BLaER1 (cell line): ENCODE measurements at regions not wholly inside any gene's neighbourhood (a gene's known extent, or its start where the extent isn't known, plus 50 kb on each side); places are given as distances from the start of the nearest gene placed in this dataset.

Experiments
- H3K27ac ChIP-seq: shearing (Covaris generic); formaldehyde crosslinking; 2 replicates; pipeline ENCODE4 v1.8.1; 2022
- H3K27me3 ChIP-seq: shearing (Covaris generic); formaldehyde crosslinking; 2 replicates; pipeline ENCODE4 v1.8.1; 2022
- H3K36me3 ChIP-seq: shearing (Covaris generic); formaldehyde crosslinking; 2 replicates; pipeline ENCODE4 v1.8.1; 2022
- H3K4me1 ChIP-seq: shearing (Covaris generic); formaldehyde crosslinking; 2 replicates; pipeline ENCODE4 v1.8.1; 2022
- H3K4me2 ChIP-seq: shearing (Covaris generic); formaldehyde crosslinking; 2 replicates; pipeline ENCODE4 v1.8.1; 2022
- H3K4me3 ChIP-seq: shearing (Covaris generic); formaldehyde crosslinking; 2 replicates; pipeline ENCODE4 v1.8.1; 2022
- H3K9ac ChIP-seq: shearing (Covaris generic); formaldehyde crosslinking; 2 replicates; pipeline ENCODE4 v1.8.1; 2022
- H3K9me3 ChIP-seq: shearing (Covaris generic); formaldehyde crosslinking; 2 replicates; pipeline ENCODE4 v1.8.1; 2022
- H4K20me1 ChIP-seq: shearing (Covaris generic); formaldehyde crosslinking; 2 replicates; pipeline ENCODE4 v1.8.1; 2022
- Cebpa-rat ChIP-seq: shearing (Covaris generic); IDR thresholded peaks from 2 replicates; pipeline ENCODE4 v1.8.1; 2022

DNA sequence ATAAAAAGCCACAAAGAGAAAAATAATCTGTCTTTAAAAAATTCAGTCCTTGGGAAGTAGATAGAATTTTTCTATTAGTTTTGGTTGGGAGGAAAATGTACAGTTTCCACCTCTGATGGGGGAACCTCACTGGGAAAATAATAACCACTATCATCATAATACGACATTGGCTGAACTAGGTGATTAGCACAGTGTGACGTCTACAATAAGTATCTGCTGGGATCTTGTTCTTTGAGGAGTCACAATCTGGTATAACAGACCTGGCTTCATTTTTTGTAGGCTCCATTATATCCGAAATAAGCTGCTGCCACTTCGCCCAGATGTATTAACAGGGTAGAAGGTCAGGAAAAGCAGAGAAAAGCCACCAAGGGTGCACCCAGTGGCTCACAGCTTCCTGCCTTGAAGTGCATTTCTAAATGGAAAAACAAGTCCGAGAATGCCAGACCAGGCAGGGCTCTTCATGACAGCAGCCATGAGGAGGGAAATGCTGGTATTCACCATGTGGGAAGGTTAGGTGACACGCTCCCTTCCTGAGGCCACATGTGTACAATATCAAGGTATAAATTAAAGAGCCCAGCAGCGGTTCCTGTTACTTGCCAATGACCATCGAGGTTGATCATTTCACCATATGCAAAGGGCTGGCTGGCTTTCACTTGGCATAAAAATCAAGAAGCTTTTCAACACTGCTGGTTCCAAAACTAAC lies 152.8 kb downstream of the PRELID2 start:
- Histone ChIP-seq H3K36me3 (no peaks in the 10 kb centered on the region), H3K4me3 (no peak overlapping the region), H3K27me3 (no peaks in the 10 kb centered on the region), H3K9ac (no peak overlapping the region), H3K27ac (no peak overlapping the region), H4K20me1 (no peaks in the 10 kb centered on the region), H3K9me3 (no peaks in the 10 kb centered on the region), H3K4me1 (no peaks in the 10 kb centered on the region; the same call in 1 of the 2 replicates), H3K4me2 (no peak overlapping the region)
- TF ChIP-seq Cebpa-rat = no peak

GRCh38 chr5:145681686-145682085 lies 153.5 kb downstream of the PRELID2 start:
- Histone ChIP-seq H3K36me3 (no peaks in the 10 kb centered on the region), H3K4me2 (no peak overlapping the region), H3K9ac (no peak overlapping the region), H3K4me1 (no peaks in the 10 kb centered on the region; the same call in 1 of the 2 replicates), H3K27ac (no peak overlapping the region), H4K20me1 (no peaks in the 10 kb centered on the region), H3K27me3 (no peaks in the 10 kb centered on the region), H3K9me3 (no peaks in the 10 kb centered on the region), H3K4me3 (no peak overlapping the region)
- peak; percentile 89; the same call in 1 of the 2 replicates for TF ChIP-seq Cebpa-rat

DNA sequence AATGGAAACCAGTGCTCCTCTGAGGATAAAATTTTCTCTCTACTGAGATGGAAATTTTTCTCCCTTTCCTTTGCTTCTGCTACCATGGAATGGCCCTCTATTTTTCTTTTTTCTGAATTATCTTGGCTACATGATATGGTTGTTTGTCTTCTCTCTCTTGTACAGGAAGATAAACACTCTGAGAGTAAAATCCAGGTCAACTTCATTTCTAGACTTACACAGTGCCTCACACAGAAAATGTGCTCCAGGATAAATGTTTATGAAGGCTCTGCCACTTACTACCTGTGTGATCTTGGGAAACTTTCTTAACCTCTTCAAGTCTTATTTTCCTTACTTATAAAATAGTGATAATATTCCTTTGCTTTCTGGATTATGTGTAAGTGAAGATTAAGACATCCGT lies 153.9 kb downstream of the PRELID2 start:
- Histone ChIP-seq H3K27ac (no peak overlapping the region), H3K4me2 (no peak overlapping the region), H3K9me3 (no peaks in the 10 kb centered on the region), H3K9ac (no peak overlapping the region), H3K27me3 (no peaks in the 10 kb centered on the region), H4K20me1 (no peaks in the 10 kb centered on the region), H3K4me1 (no peaks in the 10 kb centered on the region; the same call in 1 of the 2 replicates), H3K36me3 (no peaks in the 10 kb centered on the region), H3K4me3 (no peak overlapping the region)
- TF ChIP-seq Cebpa-rat = no peak

GRCh38 chr5:145680767-145681166 lies 154.4 kb downstream of the PRELID2 start:
- no peaks in the 10 kb centered on the region for H3K9me3 ChIP-seq
- no peaks in the 10 kb centered on the region for H3K36me3 ChIP-seq
- H3K27me3 ChIP-seq = no peaks in the 10 kb centered on the region
- no peak for TF ChIP-seq Cebpa-rat
- no peaks in the 10 kb centered on the region; the same call in 1 of the 2 replicates for H3K4me1 ChIP-seq
- no peak overlapping the region for H3K9ac ChIP-seq
- H3K27ac ChIP-seq = no peak overlapping the region
- no peak overlapping the region for H3K4me2 ChIP-seq
- H3K4me3 ChIP-seq = no peak overlapping the region
- H4K20me1 ChIP-seq = no peaks in the 10 kb centered on the region

DNA sequence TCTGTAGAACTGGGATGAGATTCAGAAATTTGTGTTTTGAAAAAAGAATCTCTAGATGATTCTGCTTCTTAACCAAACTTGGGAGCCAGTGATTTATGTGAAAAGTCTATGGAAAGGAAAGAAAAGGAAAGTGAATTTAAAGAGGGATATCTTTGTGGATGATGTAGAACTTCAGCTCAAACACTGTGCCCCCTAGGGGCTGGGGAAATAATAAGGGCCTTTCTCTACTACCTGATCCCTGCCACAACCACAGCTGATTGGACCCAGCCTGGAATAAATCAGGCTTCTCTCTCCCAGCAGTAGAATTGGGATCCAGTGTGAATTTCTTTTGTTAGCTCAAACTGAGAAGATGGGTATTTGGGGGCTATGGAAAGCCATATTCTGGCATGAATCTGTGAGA lies 155.0 kb downstream of the PRELID2 start:
- Histone ChIP-seq H3K36me3 (no peaks in the 10 kb centered on the region), H3K4me2 (no peak overlapping the region), H3K9ac (no peak overlapping the region), H4K20me1 (no peaks in the 10 kb centered on the region), H3K4me1 (no peaks in the 10 kb centered on the region; the same call in 1 of the 2 replicates), H3K4me3 (no peak overlapping the region), H3K27me3 (no peaks in the 10 kb centered on the region), H3K9me3 (no peaks in the 10 kb centered on the region), H3K27ac (no peak overlapping the region)
- no peak for TF ChIP-seq Cebpa-rat

DNA sequence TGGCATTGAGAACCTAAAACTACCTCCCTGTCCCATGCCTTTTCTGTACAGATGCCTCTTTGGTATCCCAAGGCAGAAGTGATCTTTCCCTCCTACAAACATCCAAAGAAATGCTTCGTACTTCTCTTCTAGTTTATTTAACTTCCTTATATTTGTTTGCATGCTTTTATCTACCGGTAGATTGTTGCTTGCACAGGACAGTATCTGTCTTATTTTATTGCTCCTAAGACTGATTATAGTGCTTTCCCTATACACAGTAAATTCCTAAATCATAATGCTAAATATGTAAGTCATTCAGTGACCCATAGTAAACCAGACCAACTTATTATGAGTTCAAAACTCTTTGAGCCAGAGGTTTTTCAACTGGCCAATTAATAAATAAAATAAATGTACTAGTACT lies 156.9 kb downstream of the PRELID2 start:
- no peak for TF ChIP-seq Cebpa-rat
- H3K9me3 ChIP-seq = no peaks in the 10 kb centered on the region
- no peaks in the 10 kb centered on the region; the same call in 1 of the 2 replicates for H3K4me1 ChIP-seq
- no peaks in the 10 kb centered on the region for H3K27me3 ChIP-seq
- H3K36me3 ChIP-seq = no peaks in the 10 kb centered on the region
- no peak overlapping the region for H3K27ac ChIP-seq
- H4K20me1 ChIP-seq = no peaks in the 10 kb centered on the region
- no peak overlapping the region for H3K9ac ChIP-seq
- H3K4me3 ChIP-seq = no peak overlapping the region
- H3K4me2 ChIP-seq = no peak overlapping the region

DNA sequence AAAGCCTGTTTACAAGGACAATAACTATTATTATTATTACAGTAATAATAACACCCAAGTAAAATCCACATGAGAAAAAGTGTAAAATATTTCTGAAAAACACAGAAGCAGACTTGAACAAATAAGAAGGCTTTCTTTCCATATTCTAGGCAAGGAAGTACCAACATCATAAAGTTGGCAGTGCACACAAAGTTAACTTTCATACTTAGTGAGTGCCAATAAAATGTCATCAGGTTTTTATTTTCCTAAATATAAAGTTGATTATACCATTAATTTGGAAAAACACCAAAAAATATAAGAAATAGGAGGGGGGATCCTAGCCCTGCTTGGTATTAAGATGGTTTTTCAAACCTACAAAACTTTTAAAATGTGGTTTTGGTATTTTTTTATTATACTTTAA lies 161.4 kb downstream of the PRELID2 start:
- H3K9ac ChIP-seq = no peak overlapping the region
- H3K4me3 ChIP-seq = no peak overlapping the region
- H4K20me1 ChIP-seq = no peaks in the 10 kb centered on the region
- H3K27me3 ChIP-seq = no peaks in the 10 kb centered on the region
- no peak overlapping the region for H3K4me2 ChIP-seq
- no peak overlapping the region for H3K27ac ChIP-seq
- H3K36me3 ChIP-seq = no peaks in the 10 kb centered on the region
- H3K9me3 ChIP-seq = no peaks in the 10 kb centered on the region
- no peaks in the 10 kb centered on the region for H3K4me1 ChIP-seq
- no peak for TF ChIP-seq Cebpa-rat

DNA sequence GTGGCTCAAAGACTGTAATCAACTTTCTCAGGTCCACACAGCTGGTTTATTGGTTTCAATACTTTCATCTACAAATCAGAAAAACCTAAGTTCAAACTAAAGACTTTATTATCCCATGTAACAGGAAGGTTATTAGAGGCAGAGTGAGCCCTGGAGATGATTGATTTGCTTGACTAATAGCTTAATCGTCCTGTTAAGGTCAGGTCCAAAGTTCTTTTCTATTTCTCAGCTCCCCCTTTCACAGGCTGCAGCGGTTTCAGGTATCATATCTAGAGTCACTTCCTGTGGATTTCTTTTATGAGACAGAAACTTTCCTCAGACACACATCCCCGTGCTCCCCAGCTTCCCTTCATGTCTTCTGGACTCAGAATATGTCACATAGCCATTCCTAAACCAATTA lies 166.4 kb downstream of the PRELID2 start:
- no peak for TF ChIP-seq Cebpa-rat
- Histone ChIP-seq H4K20me1 (no peaks in the 10 kb centered on the region), H3K4me3 (no peak overlapping the region), H3K27ac (no peak overlapping the region), H3K36me3 (no peaks in the 10 kb centered on the region), H3K27me3 (no peaks in the 10 kb centered on the region), H3K4me2 (no peak overlapping the region), H3K4me1 (no peaks in the 10 kb centered on the region), H3K9ac (no peak overlapping the region), H3K9me3 (no peaks in the 10 kb centered on the region)

GRCh38 chr5:145667742-145668141 lies 167.4 kb downstream of the PRELID2 start:
- Histone ChIP-seq H3K36me3 (no peaks in the 10 kb centered on the region), H3K4me3 (no peak overlapping the region), H3K4me1 (no peaks in the 10 kb centered on the region), H3K4me2 (no peak overlapping the region), H4K20me1 (no peaks in the 10 kb centered on the region), H3K9me3 (no peaks in the 10 kb centered on the region), H3K27ac (no peak overlapping the region), H3K9ac (no peak overlapping the region), H3K27me3 (no peaks in the 10 kb centered on the region)
- TF ChIP-seq Cebpa-rat = no peak

GRCh38 chr5:145666591-145666990 lies 168.6 kb downstream of the PRELID2 start:
- no peak overlapping the region for H3K4me3 ChIP-seq
- no peak overlapping the region for H3K27ac ChIP-seq
- H3K4me1 ChIP-seq = no peaks in the 10 kb centered on the region
- H3K9me3 ChIP-seq = no peaks in the 10 kb centered on the region
- no peaks in the 10 kb centered on the region for H3K36me3 ChIP-seq
- TF ChIP-seq Cebpa-rat = no peak
- no peaks in the 10 kb centered on the region for H4K20me1 ChIP-seq
- no peak overlapping the region for H3K9ac ChIP-seq
- H3K4me2 ChIP-seq = no peak overlapping the region
- H3K27me3 ChIP-seq = no peaks in the 10 kb centered on the region
